ENCODE measurements at regions not wholly inside any gene's neighbourhood (a gene's known extent, or its start where the extent isn't known, plus 50 kb on each side); places are given as distances from the start of the nearest gene placed in this dataset.

DNA sequence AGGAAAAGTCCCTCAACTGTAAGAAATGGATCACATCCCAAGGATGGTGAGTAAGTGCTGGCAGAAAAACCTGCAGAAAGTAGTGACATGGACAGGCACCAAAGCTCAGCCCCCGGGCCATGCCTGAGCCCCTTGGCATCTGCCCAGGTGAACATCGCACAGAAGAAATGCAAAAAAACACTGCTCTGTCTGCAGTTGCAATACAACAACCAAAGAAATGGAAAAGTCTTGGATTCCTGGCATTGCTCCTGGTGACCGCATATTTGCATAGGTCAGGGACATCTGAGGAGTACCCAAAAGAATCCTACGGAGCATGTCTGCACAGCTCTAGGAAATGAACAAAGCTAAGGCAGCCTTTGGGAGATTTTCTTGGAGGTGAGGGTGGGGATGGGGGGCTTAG, 63.1 kb upstream of the PTPRT start:
- Histone ChIP-seq H3K27ac (no peak overlapping the region), H3K4me2 (no peak overlapping the region), H3K9me2 (ENCODE audit: insufficient read depth) (no peaks in the 10 kb centered on the region), H3K4me1 (replicated peaks; ENCODE audit: insufficient read depth) (no peaks in the 10 kb centered on the region), H3K79me2 (ENCODE audit: low read depth) (no peaks in the 10 kb centered on the region), H3F3A (ENCODE audit: insufficient read depth, low read depth) (no peaks in the 10 kb centered on the region), H3K9me3 (ENCODE audit: insufficient read depth, low read depth) (no peaks in the 10 kb centered on the region), H3K4me3 (no peak overlapping the region), H3K36me3 (ENCODE audit: low read depth) (no peaks in the 10 kb centered on the region), H4K20me1 (ENCODE audit: insufficient read depth) (no peaks in the 10 kb centered on the region), H2AFZ (no peak overlapping the region), H3K27me3 (ENCODE audit: insufficient read depth, low read depth) (peaks cover 77% of the 10 kb centered on the region)
- BruUV-seq (replicated peaks): no TSS peak
- CTCF ChIA-PET: no interaction called here
- TF ChIP-seq, protein P1, sequence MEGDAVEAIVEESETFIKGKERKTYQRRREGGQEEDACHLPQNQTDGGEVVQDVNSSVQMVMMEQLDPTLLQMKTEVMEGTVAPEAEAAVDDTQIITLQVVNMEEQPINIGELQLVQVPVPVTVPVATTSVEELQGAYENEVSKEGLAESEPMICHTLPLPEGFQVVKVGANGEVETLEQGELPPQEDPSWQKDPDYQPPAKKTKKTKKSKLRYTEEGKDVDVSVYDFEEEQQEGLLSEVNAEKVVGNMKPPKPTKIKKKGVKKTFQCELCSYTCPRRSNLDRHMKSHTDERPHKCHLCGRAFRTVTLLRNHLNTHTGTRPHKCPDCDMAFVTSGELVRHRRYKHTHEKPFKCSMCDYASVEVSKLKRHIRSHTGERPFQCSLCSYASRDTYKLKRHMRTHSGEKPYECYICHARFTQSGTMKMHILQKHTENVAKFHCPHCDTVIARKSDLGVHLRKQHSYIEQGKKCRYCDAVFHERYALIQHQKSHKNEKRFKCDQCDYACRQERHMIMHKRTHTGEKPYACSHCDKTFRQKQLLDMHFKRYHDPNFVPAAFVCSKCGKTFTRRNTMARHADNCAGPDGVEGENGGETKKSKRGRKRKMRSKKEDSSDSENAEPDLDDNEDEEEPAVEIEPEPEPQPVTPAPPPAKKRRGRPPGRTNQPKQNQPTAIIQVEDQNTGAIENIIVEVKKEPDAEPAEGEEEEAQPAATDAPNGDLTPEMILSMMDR (conservative IDR thresholded peaks at IDR 0.05): no peak
- TF ChIP-seq EZH2 (IDR thresholded peaks at IDR 0.05; ENCODE audit: low read depth): no peak
- intact Hi-C loops (cut with micrococcal nuclease; ENCODE audit: unreplicated experiment): no loop called here
- POLR2A ChIA-PET (ENCODE audit: unreplicated experiment): interaction anchor here (0.6 kb wide), 1 partner anchor 1204 kb away, joined by 6 read pairs; no protein-coding TSS in a partner anchor
- DNase-seq: no peak

DNA sequence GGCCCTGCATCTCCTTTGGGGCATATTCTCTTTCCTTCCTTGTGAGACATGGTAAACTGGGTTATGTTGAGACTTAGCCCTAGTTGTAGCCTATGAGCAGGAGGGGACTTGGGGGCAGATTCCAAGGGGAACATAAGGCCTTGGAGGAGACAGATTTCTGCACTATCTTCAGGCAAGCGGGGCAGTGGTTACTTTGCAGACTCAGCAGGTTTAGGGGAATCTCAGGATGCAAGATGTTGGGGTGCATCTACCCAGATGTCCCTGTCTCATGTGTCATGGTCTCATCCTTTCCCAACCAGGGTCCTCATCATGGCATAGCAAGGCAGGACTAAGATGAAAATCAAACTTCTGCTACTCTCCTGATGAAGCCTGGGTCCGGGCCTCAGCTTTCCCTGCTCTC, 58.6 kb upstream of the PTPRT start:
- Histone ChIP-seq H3K9me3 (ENCODE audit: insufficient read depth, low read depth) (no peaks in the 10 kb centered on the region), H3K4me2 (no peak overlapping the region), H3F3A (ENCODE audit: insufficient read depth, low read depth) (no peaks in the 10 kb centered on the region), H3K27me3 (ENCODE audit: insufficient read depth, low read depth) (peaks cover 73% of the 10 kb centered on the region), H4K20me1 (ENCODE audit: insufficient read depth) (no peaks in the 10 kb centered on the region), H3K9me2 (ENCODE audit: insufficient read depth) (no peaks in the 10 kb centered on the region), H2AFZ (no peak overlapping the region), H3K36me3 (ENCODE audit: low read depth) (no peaks in the 10 kb centered on the region), H3K27ac (no peak overlapping the region), H3K79me2 (ENCODE audit: low read depth) (no peaks in the 10 kb centered on the region), H3K4me1 (replicated peaks; ENCODE audit: insufficient read depth) (no peaks in the 10 kb centered on the region), H3K4me3 (no peak overlapping the region)
- intact Hi-C loops (cut with micrococcal nuclease; ENCODE audit: unreplicated experiment): no loop called here
- BruUV-seq (replicated peaks): no TSS peak
- TF ChIP-seq EZH2 (IDR thresholded peaks at IDR 0.05; ENCODE audit: low read depth): no peak
- TF ChIP-seq, protein P1 (conservative IDR thresholded peaks at IDR 0.05): no peak
- ChIA-PET CTCF (no interaction called here), POLR2A (ENCODE audit: unreplicated experiment) (no interaction called here)
- DNase-seq: no peak

DNA sequence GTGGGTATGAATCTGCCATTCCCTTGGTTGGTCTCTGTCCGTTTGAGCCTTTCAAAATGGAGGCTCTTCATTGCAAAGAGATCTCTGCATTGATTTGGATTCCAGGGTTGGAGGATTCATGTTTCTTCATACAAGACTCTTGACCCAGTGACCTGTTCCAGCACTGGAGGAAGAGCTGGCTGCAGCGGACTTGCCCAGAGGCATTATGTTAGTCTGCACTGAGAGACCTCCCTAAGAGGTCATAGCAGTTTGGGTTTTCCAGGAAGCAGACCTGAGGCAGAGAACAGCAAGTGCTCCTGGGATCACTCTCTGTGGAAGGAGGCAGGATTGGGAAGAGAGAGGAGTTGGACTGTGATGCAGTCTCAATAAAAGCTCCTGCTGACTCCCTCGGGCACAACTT, 57.7 kb upstream of the PTPRT start:
- TF ChIP-seq, protein P1 (conservative IDR thresholded peaks at IDR 0.05): no peak
- no peak for TF ChIP-seq EZH2 (IDR thresholded peaks at IDR 0.05; ENCODE audit: low read depth)
- H3K9me2 ChIP-seq (ENCODE audit: insufficient read depth): no peaks in the 10 kb centered on the region
- no peaks in the 10 kb centered on the region for H3K4me1 ChIP-seq (replicated peaks; ENCODE audit: insufficient read depth)
- H3K4me2 ChIP-seq: no peak overlapping the region
- H4K20me1 ChIP-seq (ENCODE audit: insufficient read depth): no peaks in the 10 kb centered on the region
- H3K27ac ChIP-seq: no peak overlapping the region
- H3K36me3 ChIP-seq (ENCODE audit: low read depth): no peaks in the 10 kb centered on the region
- no peaks in the 10 kb centered on the region for H3F3A ChIP-seq (ENCODE audit: insufficient read depth, low read depth)
- peaks cover 73% of the 10 kb centered on the region for H3K27me3 ChIP-seq (ENCODE audit: insufficient read depth, low read depth)
- no peak overlapping the region for H3K4me3 ChIP-seq
- ChIA-PET POLR2A (ENCODE audit: unreplicated experiment) (no interaction called here), CTCF (no interaction called here)
- no peak for DNase-seq
- no peaks in the 10 kb centered on the region for H3K79me2 ChIP-seq (ENCODE audit: low read depth)
- no peak overlapping the region for H2AFZ ChIP-seq
- intact Hi-C loops (cut with micrococcal nuclease; ENCODE audit: unreplicated experiment): no loop called here
- H3K9me3 ChIP-seq (ENCODE audit: insufficient read depth, low read depth): no peaks in the 10 kb centered on the region
- BruUV-seq (replicated peaks): no TSS peak

Data from PC-9 (cell line).